ENCODE measurements at regions not wholly inside any gene's neighbourhood (a gene's known extent, or its start where the extent isn't known, plus 50 kb on each side); places are given as distances from the start of the nearest gene placed in this dataset.
A peak's percentile ranks its signal among the peaks of the same experiment; 100 is the strongest.

GRCh38 chr6:3525915-3526314 is 69.1 kb upstream of the SLC22A23 start:
- no peak for FAIRE-seq
- H3K4me3 ChIP-seq (ENCODE audit: low read depth, low read length): no peak overlapping the region
- TF ChIP-seq CTCF (IDR thresholded peaks at IDR 0.05; ENCODE audit: insufficient read depth, low read length, severe bottlenecking): no peak

GRCh38 chr6:3524456-3524855 is 67.6 kb upstream of the SLC22A23 start:
- no peak for FAIRE-seq
- Histone ChIP-seq H3K4me3 (ENCODE audit: low read depth, low read length) (no peak overlapping the region), H3K36me3 (ENCODE audit: control insufficient read depth, insufficient read depth, low read length) (no peaks in the 10 kb centered on the region), H3K27me3 (ENCODE audit: control insufficient read depth, insufficient read depth, low read length) (no peaks in the 10 kb centered on the region)
- no peak for DNase-seq (ENCODE audit: low read depth)
- TF ChIP-seq CTCF (IDR thresholded peaks at IDR 0.05; ENCODE audit: insufficient read depth, low read length, severe bottlenecking): no peak

More at GRCh38 chr6:3525915-3526314, 69.1 kb upstream of the SLC22A23 start:
- Histone ChIP-seq H3K27me3 (ENCODE audit: control insufficient read depth, insufficient read depth, low read length) (no peaks in the 10 kb centered on the region), H3K36me3 (ENCODE audit: control insufficient read depth, insufficient read depth, low read length) (no peaks in the 10 kb centered on the region)
- peak; percentile 76 for DNase-seq (ENCODE audit: low read depth)

GRCh38 chr6:3523966-3524365 is 67.1 kb upstream of the SLC22A23 start:
- no peak for TF ChIP-seq CTCF (IDR thresholded peaks at IDR 0.05; ENCODE audit: insufficient read depth, low read length, severe bottlenecking)
- DNase-seq (ENCODE audit: low read depth) (no peak), FAIRE-seq (no peak)
- Histone ChIP-seq H3K36me3 (ENCODE audit: control insufficient read depth, insufficient read depth, low read length) (no peaks in the 10 kb centered on the region), H3K27me3 (ENCODE audit: control insufficient read depth, insufficient read depth, low read length) (no peaks in the 10 kb centered on the region), H3K4me3 (ENCODE audit: low read depth, low read length) (no peak overlapping the region)

- FAIRE-seq (no peak), DNase-seq (ENCODE audit: low read depth) (no peak)
- no peaks in the 10 kb centered on the region for H3K27me3 ChIP-seq (ENCODE audit: control insufficient read depth, insufficient read depth, low read length)
- H3K36me3 ChIP-seq (ENCODE audit: control insufficient read depth, insufficient read depth, low read length): no peaks in the 10 kb centered on the region
- no peak for TF ChIP-seq CTCF (IDR thresholded peaks at IDR 0.05; ENCODE audit: insufficient read depth, low read length, severe bottlenecking)
- H3K4me3 ChIP-seq (ENCODE audit: low read depth, low read length): no peak overlapping the region
Measured at GRCh38 chr6:3523271-3523670, 66.4 kb upstream of the SLC22A23 start.

GRCh38 chr6:3522561-3523260 is 65.9 kb upstream of the SLC22A23 start:
- H3K36me3 ChIP-seq (ENCODE audit: control insufficient read depth, insufficient read depth, low read length): no peaks in the 10 kb centered on the region
- DNase-seq (ENCODE audit: low read depth) (peak; percentile 78), FAIRE-seq (no peak)
- no peak for TF ChIP-seq CTCF (IDR thresholded peaks at IDR 0.05; ENCODE audit: insufficient read depth, low read length, severe bottlenecking)
- H3K4me3 ChIP-seq (ENCODE audit: low read depth, low read length): no peak overlapping the region
- no peaks in the 10 kb centered on the region for H3K27me3 ChIP-seq (ENCODE audit: control insufficient read depth, insufficient read depth, low read length)

Measured in bronchial epithelial cell (primary cell).